T47D (cell line): ENCODE measurements at regions not wholly inside any gene's neighbourhood (a gene's known extent, or its start where the extent isn't known, plus 50 kb on each side); places are given as distances from the start of the nearest gene placed in this dataset.

Experiments
- DNase-seq, 2 experiments: peaks; one replicate each; pipeline versions ENCODE4 v3.0.0 to v3.0.0-alpha.2; 2011 to 2012; ENCODE audit warnings: low read depth in 1 of 2, low spot score in 1 of 2
- JUND ChIP-seq: IDR thresholded peaks from 2 replicates; pipeline ENCODE4 v1.6.1; 2012; ENCODE audit warnings: low read depth
- in situ Hi-C: cut with HindIII; loops from 2 replicates; pipeline ENCODE4 v1.10.0; 2016; ENCODE audit warnings: low sequenced_read_pairs, low pct_unique_long_range_greater_than_20kb

DNA sequence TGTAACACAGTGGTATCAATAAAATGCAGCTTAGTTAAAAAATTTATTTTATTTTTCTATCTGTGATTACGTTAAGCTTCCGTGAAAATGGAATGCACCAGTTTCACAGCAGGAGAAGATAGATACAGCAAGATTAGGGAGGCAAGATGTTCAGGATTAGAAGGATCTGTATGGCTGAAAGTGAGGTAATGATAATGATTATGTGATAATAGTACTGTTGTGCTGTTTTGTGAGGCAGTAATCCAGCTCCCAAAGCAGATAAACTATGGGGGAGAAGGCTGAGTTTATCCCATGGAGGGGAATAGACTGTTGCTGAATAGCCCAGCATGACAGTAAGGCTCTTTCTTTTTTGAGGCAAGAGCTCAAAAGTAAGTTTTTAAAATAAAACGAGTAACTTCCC is 216.1 kb upstream of the PRPS1L1 start:
- no peak for TF ChIP-seq JUND
- in situ Hi-C loops, result no loop called here
- DNase-seq, result no peak

DNA sequence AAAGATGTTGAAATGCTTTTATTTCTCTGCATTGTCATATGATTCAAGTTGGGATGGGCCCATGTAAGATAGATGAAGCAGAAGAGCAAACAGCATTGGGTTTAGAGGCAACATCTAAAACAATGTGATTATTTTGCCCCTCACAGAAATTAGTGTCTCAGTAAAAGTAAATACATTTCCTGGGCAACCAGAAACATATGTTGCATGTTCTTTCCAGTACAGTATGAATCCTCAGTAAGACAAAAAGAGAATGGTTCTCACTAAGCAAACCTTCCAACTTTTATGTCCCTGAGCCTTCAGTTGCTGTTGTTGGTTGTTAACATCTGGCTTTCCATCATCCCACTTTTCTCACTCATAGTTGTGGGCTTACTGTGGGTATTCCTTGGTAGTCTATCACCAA is 222.5 kb upstream of the PRPS1L1 start:
- in situ Hi-C loops, result no loop called here
- DNase-seq, result no peak
- no peak for TF ChIP-seq JUND

DNA sequence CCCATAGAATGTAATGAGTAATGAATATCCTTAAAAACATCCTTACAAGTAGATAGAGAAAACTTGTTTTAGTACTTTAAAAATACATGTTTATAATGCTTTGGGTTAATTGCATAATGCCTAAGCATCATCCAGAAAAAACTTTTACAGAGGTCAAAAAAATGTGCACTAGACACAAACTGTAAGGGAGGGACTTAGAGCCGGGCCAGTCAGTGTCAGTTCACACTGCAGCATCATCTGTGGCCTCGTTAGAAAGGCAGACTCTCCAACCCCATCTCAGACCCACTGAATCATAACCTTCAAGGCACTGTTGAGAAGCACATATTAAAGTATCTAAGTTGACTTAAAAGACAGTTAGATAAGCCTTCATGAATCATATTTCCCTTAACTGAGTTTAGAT is 230.1 kb upstream of the PRPS1L1 start:
- peak in 1 of 2 experiments; percentile 36 for DNase-seq
- in situ Hi-C loops, result no loop called here

DNA sequence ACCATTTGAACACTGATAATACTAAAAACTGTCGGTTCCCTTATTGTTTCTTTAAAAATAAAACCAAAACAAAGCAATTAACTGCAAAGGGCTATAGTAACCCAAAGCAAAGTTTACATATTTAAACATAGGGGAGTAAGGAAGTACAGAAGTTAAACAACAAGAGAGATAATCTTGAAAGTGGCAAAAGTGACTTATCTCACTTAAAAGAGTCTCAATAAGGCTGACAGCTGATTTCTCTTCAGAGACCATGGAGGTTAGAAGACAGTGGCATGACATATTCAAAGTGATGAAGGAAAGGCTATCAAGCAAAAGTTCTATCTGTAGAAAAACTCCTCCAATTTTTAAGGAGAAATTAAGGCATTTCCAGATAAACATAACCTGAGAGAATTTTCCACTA is 233.5 kb upstream of the HDAC9 start:
- in situ Hi-C loops, result no loop called here
- TF ChIP-seq JUND, result no peak
- DNase-seq, result peak in 1 of 2 experiments; percentile 30

More for the DNA sequence above, 230.1 kb upstream of the PRPS1L1 start:
- TF ChIP-seq JUND, result no peak

DNA sequence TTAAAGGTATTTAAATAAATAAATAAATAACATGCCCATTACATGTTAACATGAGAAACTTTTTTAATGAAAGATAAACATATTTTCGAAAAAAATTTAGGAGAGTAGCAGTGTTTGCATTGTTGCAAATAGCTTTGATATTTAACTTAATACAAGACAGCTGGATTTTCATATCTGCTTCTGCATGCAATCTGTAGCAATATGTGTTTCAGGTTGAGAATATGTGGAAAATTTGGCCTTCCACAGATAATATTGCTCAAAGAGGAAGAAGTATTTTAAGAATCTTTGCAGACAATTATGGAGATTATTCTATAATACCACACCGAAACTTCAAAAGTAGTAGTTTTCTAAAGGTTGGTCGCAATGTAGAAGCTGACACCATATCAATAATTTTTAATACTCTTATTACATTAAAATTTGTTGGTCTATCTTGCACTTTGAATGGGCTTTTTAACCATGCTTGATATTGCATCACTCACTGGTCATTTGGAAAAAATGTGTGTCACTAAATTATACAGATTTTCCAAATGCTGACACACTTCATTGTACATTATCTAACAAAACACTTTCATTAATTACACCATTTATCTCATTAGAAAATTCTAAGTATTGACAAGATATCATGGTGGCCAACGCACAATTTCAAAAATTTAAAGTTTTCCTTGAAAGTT is 229.8 kb upstream of the HDAC9 start:
- in situ Hi-C loops, result no loop called here
- TF ChIP-seq JUND, result no peak
- DNase-seq, result no peak

DNA sequence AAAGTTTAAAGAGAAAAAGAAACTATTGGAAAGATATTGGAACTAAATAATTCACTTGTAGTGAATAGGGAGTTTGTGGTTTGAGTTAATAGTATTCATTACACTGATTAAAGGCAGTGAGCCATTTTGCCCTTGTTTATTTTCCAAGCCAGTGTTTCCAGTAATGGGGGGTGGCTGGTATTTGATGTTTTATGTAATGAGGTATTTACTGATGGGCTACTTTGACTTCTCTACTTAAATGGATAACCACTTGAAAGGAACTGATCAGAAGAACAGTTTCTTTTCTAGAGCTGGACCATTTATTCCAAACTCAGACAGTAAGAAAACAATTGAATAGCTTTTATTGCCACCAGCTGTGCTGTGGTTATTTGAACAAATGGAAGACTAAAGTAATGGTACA is 227.0 kb upstream of the HDAC9 start:
- in situ Hi-C loops, result no loop called here
- TF ChIP-seq JUND, result no peak
- no peak for DNase-seq

DNA sequence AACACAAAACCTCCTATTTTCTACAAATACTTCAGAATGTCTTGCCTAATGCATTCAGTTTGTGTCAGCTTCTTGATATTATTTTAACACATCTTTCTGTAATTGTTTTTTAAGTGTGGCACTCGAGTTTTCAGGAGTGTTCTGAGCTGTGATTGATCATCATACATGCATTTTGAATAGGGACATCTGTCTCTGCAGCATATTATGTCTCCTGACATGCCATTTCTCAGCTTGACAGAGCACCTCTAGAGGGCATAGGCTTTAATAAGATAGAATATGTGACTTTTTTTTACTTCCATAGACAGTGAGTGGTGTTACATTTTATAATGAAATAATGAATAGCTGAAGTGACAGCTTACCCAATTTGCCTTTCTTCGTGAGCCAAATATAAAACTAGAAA is 219.2 kb upstream of the HDAC9 start:
- in situ Hi-C loops, result no loop called here
- DNase-seq, result no peak
- no peak for TF ChIP-seq JUND

DNA sequence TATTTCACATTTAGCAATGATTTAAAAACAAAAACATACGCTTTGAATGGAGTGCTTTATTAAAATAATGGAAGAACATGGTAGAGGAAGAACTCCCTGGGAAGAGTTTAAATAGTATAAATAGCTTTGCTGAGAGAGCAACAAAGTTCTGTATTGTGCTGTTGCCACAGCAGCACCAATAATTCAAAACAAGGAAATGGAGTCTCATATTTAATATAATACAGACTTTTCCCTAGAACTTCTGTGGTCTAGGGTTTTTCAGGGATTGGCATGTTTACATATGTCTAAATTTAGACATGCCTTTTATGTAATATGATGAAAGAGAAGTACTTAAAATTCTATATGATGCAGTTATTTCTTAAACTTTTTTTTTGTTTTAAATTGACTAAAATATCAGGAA is 217.2 kb upstream of the HDAC9 start:
- in situ Hi-C loops, result no loop called here
- TF ChIP-seq JUND, result no peak
- DNase-seq, result no peak

DNA sequence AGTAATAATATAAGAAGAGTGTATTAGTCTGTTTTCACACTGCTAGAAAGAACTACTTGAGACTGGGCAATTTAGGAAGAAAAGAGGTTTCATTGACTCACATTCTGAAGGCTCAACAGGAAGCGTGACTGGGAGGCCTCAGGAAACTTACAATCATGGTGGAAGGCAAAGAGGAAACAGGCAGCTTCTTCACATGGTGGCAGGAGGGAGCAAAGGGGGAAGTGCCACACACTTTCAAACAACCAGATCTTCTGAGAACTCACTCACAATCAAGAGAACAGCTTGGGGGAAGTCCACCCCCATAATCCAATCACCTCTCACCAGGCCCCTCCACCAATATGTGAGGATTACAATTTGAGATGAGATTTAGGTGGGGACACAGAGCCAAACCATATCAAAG is 212.5 kb upstream of the HDAC9 start:
- in situ Hi-C loops, result no loop called here
- no peak for TF ChIP-seq JUND
- no peak for DNase-seq

DNA sequence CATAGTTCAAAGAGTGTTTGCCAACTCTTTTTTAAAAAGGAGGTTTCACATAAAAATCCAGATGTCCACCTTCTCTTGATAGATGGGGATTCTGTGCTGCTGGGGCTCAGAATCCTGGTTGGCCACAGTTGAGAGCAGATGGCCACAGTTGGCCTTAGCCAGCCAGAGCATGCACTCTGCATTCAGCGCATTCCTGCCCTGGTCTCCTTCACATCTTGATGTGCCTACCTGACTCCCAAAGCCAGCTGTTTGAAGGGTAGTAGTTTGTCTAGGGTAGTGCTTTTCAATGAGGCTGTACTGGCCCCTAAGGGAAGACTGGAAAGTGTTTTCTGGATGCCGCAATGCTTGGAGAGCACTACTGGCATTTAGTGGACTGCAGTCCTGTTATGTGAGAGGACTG is 208.1 kb upstream of the HDAC9 start:
- in situ Hi-C loops, result no loop called here

DNA sequence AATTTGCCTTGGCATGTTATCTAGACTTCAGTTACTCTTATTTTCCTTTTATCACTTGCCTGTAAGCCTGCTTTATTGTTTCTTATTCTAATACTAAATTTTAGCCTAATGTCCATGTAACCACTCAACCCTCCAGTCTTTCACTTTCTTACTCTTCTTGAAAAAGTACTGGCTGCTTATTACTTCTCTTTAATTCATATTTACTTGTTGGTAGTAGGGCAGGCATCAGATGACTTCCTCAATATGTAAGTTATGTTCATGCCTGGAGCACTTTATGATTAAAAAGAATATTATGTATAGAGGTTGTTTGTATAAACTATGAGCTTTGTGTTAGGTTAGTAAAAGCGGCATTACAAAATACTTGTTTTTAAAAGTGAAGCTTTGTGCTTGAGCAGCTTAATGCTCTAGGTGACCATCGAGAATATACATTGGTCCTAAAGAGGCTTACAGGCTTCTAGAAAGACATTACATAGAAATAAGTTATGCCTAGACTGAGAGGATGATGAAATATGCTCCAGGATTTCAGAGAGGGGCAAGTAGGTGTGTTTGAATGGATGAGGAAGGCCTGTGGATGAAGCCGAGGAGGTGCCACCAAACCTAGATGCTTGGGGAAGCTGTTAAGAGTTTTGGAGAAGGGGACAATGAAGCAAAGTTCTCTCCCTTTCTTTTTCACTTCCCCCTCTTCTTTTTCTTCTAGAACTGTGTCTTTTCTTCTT is 207.1 kb upstream of the HDAC9 start:
- DNase-seq, result no peak
- TF ChIP-seq JUND, result no peak
- in situ Hi-C loops, result no loop called here

More for the DNA sequence above, 208.1 kb upstream of the HDAC9 start:
- no peak for DNase-seq
- TF ChIP-seq JUND, result no peak

DNA sequence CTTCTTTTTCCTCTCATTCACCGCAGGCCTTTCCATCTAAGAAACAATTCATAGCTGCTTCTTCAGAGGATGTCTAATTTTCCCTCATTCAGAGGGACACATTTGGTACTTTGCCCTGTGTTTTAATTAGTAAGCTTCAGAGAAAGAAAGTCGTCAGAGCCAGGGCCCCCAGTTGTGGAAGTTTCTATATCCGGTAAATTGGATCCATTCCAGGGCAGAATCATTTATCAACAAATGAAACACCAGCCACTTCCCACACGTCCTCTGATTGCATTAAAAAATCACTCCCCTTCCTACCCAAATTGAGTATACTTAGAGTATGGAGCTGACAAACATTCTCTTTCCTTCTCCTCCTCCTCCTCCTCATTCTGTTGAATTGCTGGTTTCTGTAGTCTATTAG is 205.8 kb upstream of the HDAC9 start:
- no peak for TF ChIP-seq JUND
- in situ Hi-C loops, result no loop called here
- DNase-seq, result no peak

DNA sequence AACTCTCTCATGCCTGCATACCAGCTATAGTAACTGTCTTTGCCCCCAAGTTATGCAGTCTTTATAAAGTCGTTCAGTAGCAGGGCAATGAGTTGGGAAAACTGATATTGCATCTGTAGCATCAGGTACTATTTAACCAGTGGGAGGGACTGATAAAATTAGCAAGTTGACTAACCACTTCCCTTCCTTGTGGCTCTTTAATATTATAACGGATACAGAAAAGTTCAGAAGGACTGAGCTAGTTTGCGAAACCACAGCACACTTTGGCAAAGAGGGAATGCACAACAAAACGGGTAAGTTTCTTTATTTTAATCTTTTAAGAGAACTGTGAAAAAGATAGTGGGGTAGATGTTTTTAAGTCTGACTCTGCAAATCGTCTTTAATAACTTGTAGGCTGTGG is 205.3 kb upstream of the HDAC9 start:
- in situ Hi-C loops, result no loop called here
- TF ChIP-seq JUND, result no peak

DNA sequence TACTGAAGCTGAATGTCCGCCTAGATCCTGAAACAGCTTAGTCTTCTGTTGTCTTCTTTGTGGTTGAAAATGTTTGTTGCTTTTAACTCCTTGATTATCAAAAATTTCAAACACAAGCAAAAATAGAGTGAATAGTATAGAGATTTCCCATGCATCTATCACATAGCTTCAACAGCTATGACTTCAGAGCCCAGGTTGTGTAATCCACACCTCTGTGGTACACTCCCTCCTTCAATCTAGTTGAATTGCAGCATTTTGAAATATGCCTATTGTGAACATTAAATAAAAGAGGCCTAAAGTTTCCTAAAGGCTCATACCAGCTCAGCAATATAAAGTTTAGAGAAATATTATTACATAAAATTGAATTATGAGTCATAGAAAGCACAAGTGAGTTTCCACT is 204.7 kb upstream of the HDAC9 start:
- in situ Hi-C loops, result no loop called here
- no peak for TF ChIP-seq JUND
- DNase-seq, result no peak

More for the DNA sequence above, 205.3 kb upstream of the HDAC9 start:
- DNase-seq, result no peak
